Neural progenitor cell (in vitro differentiated cells): ENCODE measurements at regions not wholly inside any gene's neighbourhood (a gene's known extent, or its start where the extent isn't known, plus 50 kb on each side); places are given as distances from the start of the nearest gene placed in this dataset.
"Not testable (repeated sequence)": the region's sequence is repeated elsewhere in the genome, so short reads cannot be mapped to it uniquely, and the experiment has no call there.

Experiments used
- CTCF ChIP-seq: fragments of 200-600 bp; sonication (generic); IDR thresholded peaks from 2 replicates; pipeline ENCODE4 v1.5.1; 2017; ENCODE audit warnings: antibody characterized with exemption, mild to moderate bottlenecking
- EZH2 ChIP-seq: fragments of 200-600 bp; sonication (generic); IDR thresholded peaks from 2 replicates; pipeline ENCODE4 v1.6.1; 2017; ENCODE audit warnings: antibody characterized with exemption, mild to moderate bottlenecking, moderate library complexity

GRCh38 chr1:146537775-146538373, 309.1 kb upstream of the NOTCH2NLA start:
- TF ChIP-seq CTCF, EZH2: not testable (repeated sequence)
